ENCODE measurements at regions not wholly inside any gene's neighbourhood (a gene's known extent, or its start where the extent isn't known, plus 50 kb on each side); places are given as distances from the start of the nearest gene placed in this dataset.
"Not testable (repeated sequence)": the region's sequence is repeated elsewhere in the genome, so short reads cannot be mapped to it uniquely, and the experiment has no call there.

DNA sequence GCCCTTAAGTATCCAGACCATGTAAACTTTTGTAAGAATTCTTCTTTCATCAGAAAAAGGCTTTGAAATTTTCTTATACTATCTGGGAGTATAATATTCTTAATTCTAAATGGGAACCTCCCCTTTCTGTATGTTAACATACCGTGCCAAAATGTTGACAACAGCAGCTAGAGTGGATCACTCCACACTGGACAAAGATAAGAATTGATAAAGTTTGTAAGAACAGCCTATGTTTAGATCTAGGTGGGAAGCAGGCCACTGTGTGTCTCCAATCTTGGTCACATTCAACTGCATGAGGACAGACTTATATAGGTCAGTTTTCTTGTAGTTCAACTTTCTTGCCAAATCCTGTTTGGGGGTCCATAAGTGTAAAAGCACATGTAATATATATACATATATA, 235.7 kb downstream of the RPIA start:
- DNase-seq: no peak

DNA sequence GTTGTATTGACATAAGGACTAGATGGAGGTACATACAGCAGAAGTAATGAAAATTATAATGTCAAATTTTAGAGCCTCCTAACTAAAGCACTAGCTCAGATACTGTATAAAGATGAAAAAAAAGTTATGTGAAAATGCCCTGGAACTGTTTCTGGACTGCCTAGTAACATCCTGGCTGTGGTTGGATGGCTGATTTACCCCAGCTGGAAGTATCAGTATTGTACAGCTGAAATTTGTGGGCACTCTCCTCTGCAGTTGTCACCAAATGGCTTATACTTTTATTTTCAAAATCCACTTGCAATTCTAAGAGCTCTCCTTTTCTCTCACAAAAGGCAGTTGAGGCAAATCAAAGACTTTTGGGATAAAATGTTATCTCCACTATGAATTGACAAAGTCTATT, 239.2 kb downstream of the RPIA start:
- no peak for DNase-seq

DNA sequence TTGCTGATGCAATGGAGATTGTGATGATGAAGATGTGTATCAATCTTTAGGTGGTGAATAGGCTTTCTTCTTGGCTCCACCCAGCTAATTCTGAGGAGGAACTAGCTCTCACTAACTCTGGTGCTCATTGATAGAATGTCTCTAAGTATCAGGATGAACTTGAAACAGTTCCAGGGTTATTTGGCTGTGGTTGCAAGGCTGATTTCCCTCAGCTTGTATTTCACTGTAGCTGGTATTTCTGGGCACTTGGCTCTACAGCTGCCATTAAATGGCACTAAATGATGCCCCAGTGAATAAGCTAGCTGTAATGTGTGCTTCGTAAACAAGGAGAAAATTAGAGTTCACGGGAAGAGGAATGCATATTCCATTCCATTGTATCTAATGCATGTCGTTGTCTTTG, 241.2 kb downstream of the RPIA start:
- DNase-seq: no peak

DNA sequence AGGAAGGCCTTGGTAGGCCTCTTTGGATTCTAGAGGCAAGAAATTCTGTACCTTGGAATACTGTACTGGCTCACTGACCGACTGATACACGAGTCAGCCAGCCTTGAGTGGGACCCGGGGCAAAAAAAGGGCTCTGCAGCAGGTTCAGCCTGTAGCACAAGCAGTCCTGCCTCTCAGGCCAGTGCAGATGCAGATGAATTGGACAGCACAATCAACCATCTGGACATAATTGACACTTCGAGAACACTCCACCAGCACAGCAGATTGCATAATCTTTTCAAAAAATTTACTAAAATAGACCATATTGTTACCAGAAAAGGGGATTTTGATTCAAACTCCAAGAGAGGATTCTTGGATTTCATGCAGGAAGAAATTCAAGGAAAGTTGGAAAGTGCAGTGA, 241.6 kb downstream of the RPIA start:
- no peak for DNase-seq

DNA sequence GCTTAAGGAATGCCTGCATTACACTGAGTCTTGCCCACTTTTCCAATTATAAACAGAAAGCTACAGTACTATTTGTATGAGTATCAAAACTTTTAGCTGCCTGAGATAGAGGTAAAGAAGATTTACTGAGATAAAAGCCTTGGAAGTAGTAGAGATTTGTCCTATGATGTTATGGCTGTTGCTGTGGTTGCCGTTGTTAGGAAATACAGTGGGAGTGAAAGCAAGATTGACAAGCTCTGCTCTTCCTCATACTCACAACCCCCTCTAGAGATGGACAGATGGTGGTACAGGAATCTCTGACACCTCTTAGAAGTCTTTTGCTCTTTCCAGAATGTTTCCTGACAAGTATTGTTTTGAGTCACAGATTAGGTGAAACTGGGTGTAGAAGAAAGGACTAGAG, 242.5 kb downstream of the RPIA start:
- DNase-seq: no peak

DNA sequence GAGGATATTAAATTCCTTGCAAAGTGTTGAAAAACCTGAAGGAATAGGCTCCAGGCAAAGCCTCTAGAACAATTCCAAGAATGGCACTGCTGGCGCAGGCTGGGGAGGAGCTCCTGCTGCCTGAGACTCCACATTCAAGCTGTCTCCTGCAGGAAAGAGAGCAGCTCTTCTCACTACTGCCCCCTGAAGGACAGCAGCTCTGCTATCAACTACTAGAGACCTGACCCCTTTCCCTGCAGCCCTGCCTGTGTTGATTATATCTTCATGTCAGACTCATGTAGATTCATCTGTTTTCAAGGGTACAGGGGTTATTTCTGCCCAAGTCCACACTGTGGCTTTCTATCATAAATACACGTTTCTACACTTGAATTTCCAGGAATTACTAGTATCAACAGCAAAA, 249.7 kb downstream of the RPIA start:
- DNase-seq: not testable (repeated sequence)

DNA sequence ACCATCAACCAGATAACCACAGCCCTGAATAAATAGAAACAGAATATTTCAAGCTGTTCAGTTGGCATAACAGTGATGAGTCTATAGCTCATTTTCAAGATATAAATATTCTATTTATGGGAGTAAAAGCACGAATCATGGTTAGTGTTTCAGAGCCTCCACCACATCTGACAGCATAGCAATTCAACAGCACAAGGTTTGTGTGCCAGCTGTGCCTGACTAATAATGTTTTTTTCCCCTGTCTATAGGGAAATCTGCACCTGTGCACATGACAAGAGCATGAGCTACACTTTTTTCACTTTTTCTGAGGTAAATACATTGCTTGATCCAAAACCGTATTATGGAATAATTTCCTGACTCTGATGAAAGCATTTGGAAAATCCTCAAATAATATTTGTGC, 251.3 kb downstream of the RPIA start:
- DNase-seq: no peak

DNA sequence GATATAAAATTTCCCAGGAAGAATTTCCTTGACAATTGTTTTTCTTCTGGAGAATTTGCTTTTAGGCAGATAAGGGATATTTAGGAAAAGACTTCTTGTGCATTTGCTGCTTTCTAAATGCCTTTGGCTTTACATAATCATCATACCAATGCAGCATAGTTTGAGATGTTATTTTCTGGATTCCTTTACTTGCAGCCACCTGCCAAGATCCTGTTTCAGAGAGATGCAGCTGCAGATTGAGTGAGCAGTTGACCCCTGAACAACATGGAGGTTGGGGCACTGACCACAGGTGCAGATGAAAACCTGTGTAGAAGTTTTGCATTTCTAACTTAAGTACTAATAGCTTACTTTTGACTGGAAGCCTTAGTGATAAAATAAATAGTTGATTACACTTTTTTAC, 257.9 kb downstream of the RPIA start:
- no peak for DNase-seq

DNA sequence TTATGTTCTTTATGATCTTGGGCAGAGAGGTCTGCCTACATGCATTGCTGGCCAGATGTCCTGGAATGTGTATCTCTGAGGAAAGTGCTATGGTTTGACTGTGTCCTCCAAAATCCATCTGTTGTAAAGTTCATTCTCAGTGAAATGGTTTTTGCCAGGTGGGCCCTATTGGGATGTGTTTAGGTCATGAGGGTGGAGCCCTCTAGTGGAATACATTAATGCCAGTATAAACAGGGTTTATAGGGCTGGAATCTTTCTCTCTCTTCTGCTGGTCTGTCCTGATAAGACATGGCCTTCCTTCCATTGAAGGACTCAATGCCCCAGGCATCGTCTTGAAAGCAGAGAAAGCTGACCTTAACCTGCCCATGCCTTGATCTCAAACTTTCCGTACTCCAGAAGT, 258.5 kb downstream of the RPIA start:
- no peak for DNase-seq

DNA sequence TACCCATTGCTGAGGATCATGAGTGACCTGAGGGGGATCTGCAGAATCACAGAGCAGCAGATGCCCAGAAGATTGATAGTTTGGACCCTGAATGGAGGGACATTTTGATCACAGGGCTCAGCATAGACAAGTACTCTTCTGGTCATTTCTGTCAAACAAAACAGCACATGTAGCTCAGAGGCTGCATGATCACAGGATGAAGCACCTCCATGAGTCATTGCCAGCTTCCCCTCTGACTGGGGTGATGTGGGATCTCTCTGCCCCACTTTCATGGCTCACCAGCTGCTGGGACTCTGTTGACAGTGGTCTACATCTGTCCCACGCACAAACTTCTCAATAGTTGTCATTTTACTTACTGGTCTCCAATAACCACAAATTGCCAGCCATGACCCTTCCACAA, 264.1 kb downstream of the RPIA start:
- DNase-seq: no peak

DNA sequence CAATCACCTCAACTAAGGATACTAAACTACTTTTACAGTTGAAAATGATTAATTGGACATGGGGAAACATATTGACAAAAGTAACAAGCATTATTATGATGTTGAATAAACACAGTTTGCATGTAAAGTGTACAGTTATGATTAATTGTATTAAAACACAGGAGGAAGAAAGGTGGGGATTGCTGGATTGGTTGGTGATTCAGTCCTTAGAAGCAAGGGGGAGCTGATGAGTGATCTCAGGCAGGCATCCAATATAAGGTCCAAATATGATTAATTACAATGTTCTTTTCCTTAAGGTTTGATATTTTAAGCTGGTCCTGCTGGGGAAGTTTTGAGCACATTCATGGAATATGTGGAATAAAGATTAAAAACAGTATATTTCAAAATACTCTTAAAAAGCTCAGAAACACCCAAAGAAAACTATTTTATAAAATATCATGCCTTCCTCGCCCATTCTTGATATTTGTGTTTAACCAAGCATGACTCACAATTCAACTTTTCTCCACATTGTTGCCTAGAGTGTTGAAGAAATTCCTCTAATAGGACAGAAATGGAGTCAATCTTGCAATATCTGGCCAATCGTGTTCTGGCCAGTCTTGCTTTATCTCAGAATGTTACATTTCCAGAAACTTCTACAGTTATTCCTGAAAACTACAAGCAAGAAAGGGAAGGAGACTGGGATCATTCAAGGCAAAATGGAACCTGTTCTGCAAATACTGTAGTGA, 268.2 kb downstream of the RPIA start:
- no peak for DNase-seq

DNA sequence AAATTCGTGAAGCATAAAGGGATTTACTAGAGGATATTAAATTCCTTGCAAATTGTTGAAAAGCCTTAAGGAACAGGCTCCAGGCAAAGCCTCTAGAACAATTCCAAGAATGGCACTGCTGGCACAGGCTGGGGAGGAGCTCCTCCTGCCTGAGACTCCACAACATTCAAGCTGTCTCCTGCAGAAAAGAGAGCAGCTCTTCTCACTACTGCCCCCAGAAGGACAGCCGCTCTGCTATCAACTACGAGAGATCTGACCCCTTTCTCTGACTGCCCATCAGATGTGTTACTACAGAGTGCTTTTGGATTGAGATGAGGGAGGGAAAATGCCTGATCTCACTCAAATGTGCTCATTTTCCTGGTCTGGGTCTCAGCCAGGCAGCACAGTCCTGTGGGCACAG, 269.9 kb downstream of the RPIA start:
- not testable (repeated sequence) for DNase-seq

DNA sequence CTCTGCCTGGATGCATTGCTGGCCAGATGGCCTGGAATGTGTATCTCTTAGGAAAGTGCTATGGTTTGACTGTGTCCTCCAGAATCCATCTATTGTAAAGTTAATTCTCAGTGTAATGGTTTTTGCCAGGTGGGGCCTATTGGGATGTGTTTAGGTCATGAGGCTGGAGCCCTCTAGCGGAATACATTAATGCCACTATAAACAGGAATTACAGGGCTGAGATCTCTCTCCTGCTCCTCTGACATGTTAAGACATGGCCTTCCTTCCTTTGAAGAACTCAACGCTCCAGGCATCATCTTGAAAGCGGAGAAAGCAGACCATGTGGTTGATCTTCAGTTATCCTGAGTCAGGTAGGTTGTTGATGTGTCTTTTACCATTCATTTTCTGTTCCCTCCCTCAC, 276.4 kb downstream of the RPIA start:
- no peak for DNase-seq

DNA sequence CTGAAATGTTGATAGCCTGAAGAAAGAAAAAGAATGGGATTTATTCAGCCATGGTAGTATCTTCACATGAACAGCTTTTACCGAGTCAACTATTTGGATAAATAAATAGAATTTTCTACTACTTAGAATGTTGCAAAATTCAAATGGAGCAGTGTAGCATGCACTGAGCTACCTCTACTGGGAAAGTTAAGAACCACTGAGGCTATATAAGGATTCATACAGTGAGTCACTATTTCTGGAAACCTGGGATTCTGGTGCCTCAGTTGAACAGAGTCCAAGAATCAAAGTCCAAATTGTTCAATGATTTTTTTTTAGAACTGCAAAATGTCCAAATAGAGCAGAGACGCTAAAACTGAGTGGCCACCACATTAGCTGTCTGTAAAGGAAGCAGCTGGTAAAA, 286.5 kb downstream of the RPIA start:
- not testable (repeated sequence) for DNase-seq

DNA sequence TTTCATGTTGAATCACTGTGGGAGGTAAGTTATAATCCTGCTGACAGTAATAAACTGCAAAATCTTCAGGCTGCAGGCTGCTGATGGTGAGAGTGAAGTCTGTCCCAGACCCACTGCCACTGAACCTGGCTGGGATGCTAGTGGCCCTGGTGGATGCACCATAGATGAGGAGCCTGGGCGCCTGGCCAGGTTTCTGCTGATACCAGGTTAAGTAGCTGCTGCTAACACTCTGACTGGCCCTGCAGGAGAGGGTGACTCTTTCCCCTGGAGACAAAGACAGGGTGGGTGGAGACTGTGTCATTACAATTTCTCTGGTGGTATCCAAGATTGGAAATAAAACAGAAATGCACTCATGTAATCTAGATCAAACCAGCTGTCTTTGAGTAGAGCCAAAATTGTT, 287.0 kb downstream of the RPIA start:
- not testable (repeated sequence) for DNase-seq

DNA sequence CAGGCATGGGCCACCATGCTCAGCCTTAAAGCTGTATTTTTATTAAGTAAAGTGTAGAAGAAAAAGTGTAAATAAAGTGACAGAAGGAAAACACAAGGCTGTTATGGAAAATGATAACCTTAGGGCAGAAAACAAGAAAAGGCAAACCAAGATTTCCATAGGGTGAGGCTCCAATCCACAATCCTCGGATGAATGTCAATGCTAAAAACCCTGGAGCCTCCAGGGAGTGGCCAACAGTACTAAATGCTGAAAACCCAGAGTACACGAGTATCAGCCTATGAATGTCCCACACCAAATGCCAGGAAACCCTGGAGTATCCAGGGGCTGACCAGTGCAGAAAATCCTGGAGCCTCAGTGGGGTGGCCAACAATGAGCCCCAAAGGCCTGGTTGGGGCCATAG, 292.6 kb downstream of the RPIA start:
- not testable (repeated sequence) for DNase-seq

DNA sequence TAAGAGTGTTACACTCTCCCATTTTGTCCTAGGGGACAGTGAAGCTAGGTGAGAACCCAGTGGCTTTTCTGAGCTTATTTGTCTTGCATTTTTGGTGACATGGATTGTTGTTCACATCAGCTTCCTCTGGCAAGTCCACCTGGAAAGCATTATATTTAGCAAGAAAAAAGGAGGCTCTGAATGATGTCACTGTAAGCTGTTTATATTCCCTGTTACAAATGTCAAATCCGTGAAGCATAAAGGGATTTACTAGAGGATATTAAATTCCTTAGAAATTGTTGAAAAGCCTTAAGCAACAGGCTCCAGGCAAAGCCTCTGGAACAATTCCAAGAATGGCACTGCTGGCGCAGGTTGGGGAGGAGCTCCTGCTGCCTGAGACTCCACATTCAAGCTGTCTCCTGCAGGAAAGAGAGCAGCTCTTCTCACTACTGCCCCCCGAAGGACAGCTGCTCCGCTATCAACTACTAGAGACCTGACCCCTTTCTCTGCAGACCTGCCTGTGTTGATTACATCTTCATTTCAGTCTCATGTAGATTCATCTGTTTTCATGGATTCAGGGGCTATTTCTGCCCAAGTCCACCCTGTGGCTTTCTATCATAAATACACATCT, 295.4 kb downstream of the RPIA start:
- DNase-seq: not testable (repeated sequence)

DNA sequence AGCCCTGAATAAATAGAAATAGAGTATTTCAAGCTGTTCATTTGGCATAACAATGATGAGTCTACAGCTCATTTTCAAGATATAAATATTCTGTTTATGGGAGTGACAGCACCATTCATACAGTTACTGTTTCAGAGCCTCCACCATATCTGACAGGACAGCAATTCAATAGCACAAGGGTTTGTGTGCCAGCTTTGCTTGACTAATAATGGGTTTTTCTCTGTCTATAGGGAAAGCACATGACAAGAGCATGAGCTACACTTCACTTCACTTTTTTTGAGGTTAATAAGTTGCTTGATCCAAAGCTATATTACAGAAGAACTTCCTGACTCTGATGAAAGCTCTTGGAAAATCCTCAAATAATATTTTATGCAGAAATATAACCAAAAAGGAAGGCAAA, 297.1 kb downstream of the RPIA start:
- DNase-seq: not testable (repeated sequence)

DNA sequence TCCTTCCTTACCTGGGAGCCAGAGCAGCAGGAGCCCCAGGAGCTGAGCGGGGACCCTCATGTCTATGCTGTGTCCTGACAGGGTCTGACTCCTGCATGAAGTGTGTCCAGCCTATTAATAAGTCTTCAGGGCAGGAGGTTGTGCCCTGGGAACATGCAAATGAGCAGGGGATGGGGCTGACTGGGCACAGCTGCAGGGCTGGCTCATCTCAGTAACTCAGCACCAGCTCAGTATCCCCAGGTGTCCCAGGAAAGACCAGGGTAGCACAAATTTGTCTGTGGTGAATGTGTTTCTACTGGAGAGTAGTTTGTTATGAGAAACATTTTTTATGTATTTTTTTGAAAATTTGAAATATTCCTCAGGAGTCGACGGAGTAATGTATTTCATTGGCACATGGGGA, 301.3 kb downstream of the RPIA start:
- DNase-seq: not testable (repeated sequence)

DNA sequence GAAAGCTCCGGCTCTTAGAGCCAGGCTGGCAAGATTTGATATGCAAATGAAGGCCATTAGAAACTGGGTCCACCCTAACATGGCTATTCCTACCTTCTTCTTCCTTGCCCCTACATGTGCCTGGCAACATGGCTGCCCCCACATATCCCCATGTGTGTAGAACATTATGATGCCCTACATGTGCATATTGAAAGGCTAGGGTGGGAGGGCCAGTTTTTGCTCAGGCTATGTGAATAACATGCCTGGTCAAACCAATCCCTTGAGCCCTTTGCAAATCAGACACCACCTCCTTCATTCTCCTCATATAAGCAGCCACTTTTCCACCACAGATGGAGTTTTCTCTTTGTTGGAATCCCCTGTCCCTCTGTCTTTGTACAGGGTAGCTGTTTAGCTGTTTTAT, 303.4 kb downstream of the RPIA start:
- not testable (repeated sequence) for DNase-seq

DNA sequence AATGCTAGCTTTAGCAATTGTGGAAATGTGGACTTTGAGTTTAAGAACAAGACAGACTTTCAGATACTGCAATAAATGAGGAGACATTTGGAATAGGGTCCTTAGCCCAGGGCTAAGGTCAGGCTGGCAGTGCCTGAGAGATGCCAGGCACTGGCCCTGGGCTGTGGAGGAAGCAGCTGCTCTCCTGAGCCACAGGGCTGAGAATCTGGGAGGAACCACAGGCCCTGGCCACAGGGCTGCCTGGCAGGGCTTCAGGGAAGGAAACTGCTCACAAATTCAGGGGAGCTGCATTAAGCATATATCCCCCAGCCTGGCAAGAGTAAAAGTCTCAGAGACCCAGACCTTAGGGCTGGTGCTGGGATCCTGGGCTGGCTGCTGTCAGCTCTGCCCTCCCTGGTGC, 305.1 kb downstream of the RPIA start:
- not testable (repeated sequence) for DNase-seq

DNA sequence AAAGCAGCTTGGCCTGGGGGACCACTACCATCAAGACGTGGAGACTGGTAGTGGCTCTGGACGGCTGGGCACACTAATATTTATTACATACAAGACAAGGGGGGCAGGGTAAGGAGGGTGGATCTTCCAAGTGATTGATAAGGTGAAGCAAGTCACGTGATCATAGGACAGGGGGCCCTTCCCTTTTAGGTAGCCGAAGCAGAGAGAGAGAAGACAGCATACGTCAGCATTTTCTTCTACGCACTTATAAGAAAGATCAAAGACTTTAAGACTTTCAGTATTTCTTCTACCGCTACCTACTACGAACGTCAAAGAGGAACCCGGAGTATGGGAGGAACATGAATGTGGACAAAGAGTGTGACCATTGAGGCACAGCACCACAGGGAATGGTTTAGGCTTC, 307.9 kb downstream of the RPIA start:
- DNase-seq: no peak

DNA sequence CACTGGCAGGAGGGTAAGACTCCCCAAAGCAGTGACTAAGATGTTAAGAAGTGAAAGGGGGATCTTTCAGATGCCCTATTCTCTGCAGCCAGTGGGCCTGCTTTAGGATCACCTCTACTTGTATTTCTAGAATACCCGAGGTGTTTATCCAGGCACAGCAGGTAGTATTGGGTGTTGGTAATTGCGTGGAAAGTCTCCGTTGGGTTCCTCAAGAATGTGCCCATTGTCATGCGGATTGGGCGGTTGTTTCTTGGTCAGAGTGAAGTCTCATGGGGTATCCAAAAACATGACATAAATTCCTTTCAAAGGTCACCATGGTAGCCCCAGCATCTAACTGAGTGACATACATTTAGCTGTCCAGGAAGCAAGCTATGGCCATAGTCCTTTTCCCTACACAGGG, 308.8 kb downstream of the RPIA start:
- no peak for DNase-seq

DNA sequence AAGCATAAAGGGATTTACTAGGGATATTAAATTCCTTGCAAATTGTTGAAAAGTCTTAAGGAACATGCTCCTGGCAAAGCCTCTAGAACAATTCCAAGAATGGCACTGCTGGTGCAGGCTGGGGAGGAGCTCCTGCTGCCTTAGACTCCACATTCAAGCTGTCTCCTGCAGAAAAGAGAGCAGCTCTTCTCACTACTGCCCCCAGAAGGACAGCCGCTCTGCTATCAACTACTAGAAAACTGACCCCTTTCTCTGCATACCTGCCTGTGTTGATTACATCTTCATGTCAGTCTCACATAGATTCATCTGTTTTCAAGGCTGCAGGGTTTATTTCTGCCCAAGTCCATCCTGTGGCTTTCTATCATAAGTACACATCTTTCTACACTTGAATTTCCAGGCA, 312.8 kb downstream of the RPIA start:
- not testable (repeated sequence) for DNase-seq

DNA sequence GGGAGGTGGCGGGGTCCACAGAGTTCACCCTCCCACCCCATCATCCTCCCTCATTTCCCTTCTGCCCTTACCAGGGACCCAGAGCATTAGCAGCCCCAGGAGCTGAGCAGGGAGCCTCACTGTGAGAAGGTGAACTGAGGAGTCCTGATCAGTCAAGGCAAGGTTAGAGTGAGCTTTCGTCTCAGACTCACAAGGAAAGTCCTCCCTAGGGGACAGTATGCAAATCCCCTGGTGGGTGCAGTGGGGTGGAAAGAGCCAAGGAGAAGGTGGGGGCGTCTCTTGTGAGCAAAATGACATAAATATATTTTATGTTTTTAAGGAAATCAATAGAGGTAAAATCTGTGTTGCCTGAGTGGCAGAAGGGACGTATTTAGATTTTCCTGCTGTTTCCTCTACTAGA, 329.1 kb downstream of the RPIA start:
- DNase-seq: not testable (repeated sequence)
